Esophagus muscularis mucosa (tissue), 4 donors: ENCODE measurements at regions not wholly inside any gene's neighbourhood (a gene's known extent, or its start where the extent isn't known, plus 50 kb on each side); places are given as distances from the start of the nearest gene placed in this dataset.

Source experiments
- DNase-seq: peaks from one replicate; pipeline ENCODE4 v3.0.0-alpha.2; 2017; ENCODE audit errors: extremely low spot score
- H3K27ac ChIP-seq, 4 donors: fragments of 200-600 bp; sonication (generic); replicated peaks in 1 of 4; 1 replicate in 3 of 4; 2 replicates in 1 of 4; pipeline ENCODE4 v1.5.1; 2016 to 2019; ENCODE audit warnings: mild to moderate bottlenecking in 1 of 4
- H3K27me3 ChIP-seq, 4 donors: fragments of 200-600 bp; sonication (generic); one replicate each; pipeline versions ENCODE4 v1.5.1 to v1.6.0; 2016 to 2019
- H3K36me3 ChIP-seq, 4 donors: fragments of 200-600 bp; sonication (generic); one replicate each; pipeline ENCODE4 v1.5.1; 2016 to 2019
- H3K4me1 ChIP-seq, 4 donors: fragments of 200-600 bp; sonication (generic); one replicate each; pipeline ENCODE4 v1.5.1; 2016 to 2019
- H3K4me3 ChIP-seq, 4 donors: fragments of 200-600 bp; sonication (generic); 1 replicate in 2 of 4; 2 replicates in 2 of 4; pipeline ENCODE4 v1.5.1; 2016 to 2019; ENCODE audit warnings: mild to moderate bottlenecking in 4 of 4, moderate library complexity in 1 of 4
- H3K9me3 ChIP-seq, 4 donors: fragments of 200-600 bp; sonication (generic); 1 replicate in 3 of 4; 2 replicates in 1 of 4; pipeline ENCODE4 v1.5.1; 2016 to 2019
- EP300 ChIP-seq: sonication (generic); formaldehyde crosslinking; IDR thresholded peaks from one replicate; pipeline ENCODE4 v1.6.1; 2017; ENCODE audit warnings: antibody characterized with exemption
- POLR2A ChIP-seq: fragments of 450-650 bp; IDR thresholded peaks from one replicate; pipeline ENCODE4 v1.6.1; 2017; ENCODE audit warnings: antibody characterized with exemption, moderate library complexity, mild to moderate bottlenecking, low read depth
- POLR2AphosphoS5 ChIP-seq, 2 donors: sonication (generic); formaldehyde crosslinking; IDR thresholded peaks; one replicate each; pipeline ENCODE4 v1.6.1; 2017; ENCODE audit warnings: antibody characterized with exemption in 2 of 2
- WGBS: methylation state at CpG from one replicate; pipeline ENCODE4 v1.1.5; 2018; 5-methylcytosine and 5-hydroxymethylcytosine counted together
- intact Hi-C: fragments of 100-400 bp; cut with DNase I; formaldehyde crosslinking; loops from one replicate; pipeline ENCODE4 v1.15.1; 2023
- TF ChIP-seq, protein P1 (sequence below), 3 experiments: fragments of 200-600 bp in 2 of 3; fragments of 450-650 bp in 1 of 3; sonication (generic) in 2 of 3; IDR thresholded peaks; one replicate each; pipeline ENCODE4 v1.5.1; 2017 to 2019; ENCODE audit warnings: antibody characterized with exemption in 3 of 3, mild to moderate bottlenecking in 2 of 3, moderate library complexity in 1 of 3

DNA sequence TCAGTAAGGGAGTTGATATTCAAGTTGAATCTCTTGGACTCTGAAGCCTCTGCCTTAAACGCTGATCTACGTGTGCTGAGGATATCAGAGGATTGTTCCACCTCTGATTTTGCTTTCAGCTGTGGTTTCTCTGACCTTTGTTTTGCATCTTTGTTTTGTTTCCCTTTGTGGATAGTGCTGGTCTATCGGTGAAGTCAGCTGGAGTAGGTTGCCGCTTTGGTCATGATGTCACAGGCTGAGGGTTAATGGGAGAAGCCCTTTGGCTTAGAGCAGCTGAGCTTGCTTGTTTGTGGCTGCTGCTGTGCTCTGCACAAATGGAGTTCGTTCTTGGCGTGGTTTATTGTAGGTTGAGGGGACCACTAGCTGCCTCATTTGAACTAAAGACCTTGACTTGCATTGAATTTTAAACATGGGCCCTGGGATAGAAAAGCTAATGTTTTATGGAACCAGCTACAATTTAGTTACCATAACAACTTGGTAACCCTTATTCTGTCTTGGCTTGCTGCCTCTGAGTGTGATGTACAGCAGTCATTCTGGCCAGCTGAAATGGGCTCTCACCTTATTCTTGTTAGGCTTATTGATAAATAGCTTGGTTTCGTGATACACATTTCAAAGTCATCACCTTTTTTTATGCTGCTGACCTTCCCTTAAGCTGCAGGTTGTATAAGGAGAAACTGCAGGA lies 284.5 kb upstream of the E2F7 start:
- TF ChIP-seq, protein P1, sequence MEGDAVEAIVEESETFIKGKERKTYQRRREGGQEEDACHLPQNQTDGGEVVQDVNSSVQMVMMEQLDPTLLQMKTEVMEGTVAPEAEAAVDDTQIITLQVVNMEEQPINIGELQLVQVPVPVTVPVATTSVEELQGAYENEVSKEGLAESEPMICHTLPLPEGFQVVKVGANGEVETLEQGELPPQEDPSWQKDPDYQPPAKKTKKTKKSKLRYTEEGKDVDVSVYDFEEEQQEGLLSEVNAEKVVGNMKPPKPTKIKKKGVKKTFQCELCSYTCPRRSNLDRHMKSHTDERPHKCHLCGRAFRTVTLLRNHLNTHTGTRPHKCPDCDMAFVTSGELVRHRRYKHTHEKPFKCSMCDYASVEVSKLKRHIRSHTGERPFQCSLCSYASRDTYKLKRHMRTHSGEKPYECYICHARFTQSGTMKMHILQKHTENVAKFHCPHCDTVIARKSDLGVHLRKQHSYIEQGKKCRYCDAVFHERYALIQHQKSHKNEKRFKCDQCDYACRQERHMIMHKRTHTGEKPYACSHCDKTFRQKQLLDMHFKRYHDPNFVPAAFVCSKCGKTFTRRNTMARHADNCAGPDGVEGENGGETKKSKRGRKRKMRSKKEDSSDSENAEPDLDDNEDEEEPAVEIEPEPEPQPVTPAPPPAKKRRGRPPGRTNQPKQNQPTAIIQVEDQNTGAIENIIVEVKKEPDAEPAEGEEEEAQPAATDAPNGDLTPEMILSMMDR (IDR thresholded peaks at IDR 0.05) = no peak
- TF ChIP-seq EP300 = no peak
- no peak for TF ChIP-seq POLR2A
- no peak for TF ChIP-seq POLR2AphosphoS5 (IDR thresholded peaks at IDR 0.05)
- Histone ChIP-seq H3K27ac (no peak overlapping the region), H3K36me3 (no peaks in the 10 kb centered on the region), H3K9me3 (no peaks in the 10 kb centered on the region), H3K4me3 (no peak overlapping the region), H3K4me1 (peaks cover 0 to 4% (median 1%) of the 10 kb centered on the region in 4 donors), H3K27me3 (no peaks in the 10 kb centered on the region)
- 83% methylated on average over 7 of the region's 7 CpGs for WGBS
- DNase-seq = no peak
- intact Hi-C loops = no loop called here

GRCh38 chr12:77347017-77347416 lies 281.6 kb upstream of the E2F7 start:
- TF ChIP-seq, protein P1 (IDR thresholded peaks at IDR 0.05) = no peak
- no peak for TF ChIP-seq POLR2A
- TF ChIP-seq POLR2AphosphoS5 (IDR thresholded peaks at IDR 0.05) = no peak
- TF ChIP-seq EP300 = no peak
- WGBS = 70% methylated on average over 2 of the region's 2 CpGs
- H3K36me3 ChIP-seq = no peaks in the 10 kb centered on the region
- H3K4me1 ChIP-seq = peaks cover 0 to 14% (median 1%) of the 10 kb centered on the region in 4 donors
- H3K27me3 ChIP-seq = no peaks in the 10 kb centered on the region
- H3K9me3 ChIP-seq = no peaks in the 10 kb centered on the region
- intact Hi-C loops = no loop called here
- H3K4me3 ChIP-seq = no peak overlapping the region
- no peak for DNase-seq
- H3K27ac ChIP-seq = no peak overlapping the region

- Histone ChIP-seq H3K4me3 (no peak overlapping the region), H3K36me3 (no peaks in the 10 kb centered on the region), H3K4me1 (peaks cover 0 to 14% (median 1%) of the 10 kb centered on the region in 4 donors), H3K9me3 (no peaks in the 10 kb centered on the region), H3K27ac (no peak overlapping the region), H3K27me3 (no peaks in the 10 kb centered on the region)
- intact Hi-C loops = no loop called here
- no peak for TF ChIP-seq POLR2AphosphoS5 (IDR thresholded peaks at IDR 0.05)
- TF ChIP-seq POLR2A = no peak
- no peak for TF ChIP-seq EP300
- TF ChIP-seq, protein P1 (IDR thresholded peaks at IDR 0.05) = no peak
- DNase-seq = no peak
- WGBS = 81% methylated on average over 1 of the region's 1 CpG
Observed at GRCh38 chr12:77345336-77345735, 280.0 kb upstream of the E2F7 start.

DNA sequence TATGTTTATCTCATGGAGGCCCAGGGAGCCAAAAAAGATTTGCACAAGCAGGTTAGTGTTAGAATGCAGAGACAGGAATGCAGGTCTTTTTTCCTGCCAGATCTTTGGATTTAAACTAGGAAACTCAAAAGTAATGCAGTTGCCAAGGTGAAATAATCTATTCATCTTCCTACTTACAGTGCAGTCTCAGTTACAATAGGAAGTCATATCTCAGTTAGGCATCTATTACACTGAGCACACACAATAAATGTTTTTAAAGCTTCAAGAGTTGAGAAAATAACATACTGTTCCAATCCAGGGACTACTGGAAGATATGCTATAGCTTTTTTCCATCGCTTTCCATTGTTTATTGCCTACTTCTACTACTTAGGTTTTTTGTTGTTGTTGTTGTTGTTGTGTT lies 279.3 kb upstream of the E2F7 start:
- Histone ChIP-seq H3K4me1 (peaks cover 0 to 14% (median 1%) of the 10 kb centered on the region in 4 donors), H3K27me3 (no peaks in the 10 kb centered on the region), H3K36me3 (no peaks in the 10 kb centered on the region), H3K27ac (no peak overlapping the region), H3K9me3 (no peaks in the 10 kb centered on the region), H3K4me3 (no peak overlapping the region)
- WGBS = 81% methylated on average over 1 of the region's 1 CpG
- DNase-seq = no peak
- intact Hi-C loops = no loop called here
- TF ChIP-seq EP300 = no peak
- no peak for TF ChIP-seq POLR2AphosphoS5 (IDR thresholded peaks at IDR 0.05)
- TF ChIP-seq, protein P1 (IDR thresholded peaks at IDR 0.05) = no peak
- TF ChIP-seq POLR2A = no peak

DNA sequence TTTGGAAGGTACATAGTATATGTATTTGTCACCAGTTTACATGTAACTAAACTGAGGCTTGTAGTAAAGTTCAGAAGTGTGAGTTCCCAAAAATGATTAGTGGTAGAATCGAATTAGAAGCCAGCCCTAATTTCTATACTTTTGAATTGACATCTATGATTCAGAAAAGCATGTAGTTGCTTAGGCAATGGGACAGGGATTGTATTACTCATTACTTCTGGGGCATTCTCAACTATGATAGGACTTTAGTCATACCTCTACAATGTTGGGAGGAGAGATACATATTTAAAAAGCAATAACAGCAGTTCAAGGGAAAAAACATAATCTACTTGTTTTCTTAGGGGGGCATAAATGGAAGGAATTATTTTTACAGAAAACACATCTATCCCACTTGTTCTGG lies 277.9 kb upstream of the E2F7 start:
- TF ChIP-seq EP300 (no peak), POLR2AphosphoS5 (IDR thresholded peaks at IDR 0.05) (no peak), POLR2A (no peak)
- TF ChIP-seq, protein P1 (IDR thresholded peaks at IDR 0.05) = no peak
- H3K9me3 ChIP-seq = no peaks in the 10 kb centered on the region
- no peak for DNase-seq
- WGBS = 83% methylated on average over 1 of the region's 1 CpG
- H3K27me3 ChIP-seq = no peaks in the 10 kb centered on the region
- no peak overlapping the region for H3K4me3 ChIP-seq
- intact Hi-C loops = no loop called here
- H3K4me1 ChIP-seq = peaks cover 0 to 14% (median 1%) of the 10 kb centered on the region in 4 donors
- no peaks in the 10 kb centered on the region for H3K36me3 ChIP-seq
- H3K27ac ChIP-seq = no peak overlapping the region
